CD14-positive monocyte (primary cell): ENCODE measurements at regions not wholly inside any gene's neighbourhood (a gene's known extent, or its start where the extent isn't known, plus 50 kb on each side); places are given as distances from the start of the nearest gene placed in this dataset.

Experiments
- DNase-seq, 3 donors: peaks; one replicate each; pipeline ENCODE4 v3.0.0-alpha.2; 2011 to 2022
- H2AFZ ChIP-seq: 2 replicates; pipeline ENCODE4 v1.6.0; 2012; ENCODE audit warnings: mild to moderate bottlenecking, low read depth, low read length, inconsistent platforms; ENCODE audit not compliant: insufficient read depth, poor library complexity, severe bottlenecking
- H3K27ac ChIP-seq, 2 donors: 1 replicate in 1 of 2; 2 replicates in 1 of 2; pipeline ENCODE4 v1.5.1; 2012 to 2013; ENCODE audit warnings: low read length in 2 of 2, control low read depth in 1 of 2, inconsistent platforms in 1 of 2, low read depth in 1 of 2, mild to moderate bottlenecking in 1 of 2
- H3K27me3 ChIP-seq, 2 donors: one replicate each; pipeline versions ENCODE4 v1.6.0 to v1.6.1; 2011 to 2013; ENCODE audit warnings: low read length in 2 of 2; ENCODE audit not compliant: control insufficient read depth in 2 of 2, insufficient read depth in 2 of 2
- H3K36me3 ChIP-seq, 2 donors: replicated peaks in 1 of 2; 1 replicate in 1 of 2; 2 replicates in 1 of 2; pipeline versions ENCODE4 v1.5.1 to v1.6.1; 2012 to 2013; ENCODE audit warnings: low read length in 2 of 2, control low read depth in 1 of 2, inconsistent platforms in 1 of 2, mild to moderate bottlenecking in 1 of 2; ENCODE audit not compliant: insufficient read depth in 2 of 2, control insufficient read depth in 1 of 2
- H3K4me1 ChIP-seq, 2 donors: 1 replicate in 1 of 2; 2 replicates in 1 of 2; pipeline versions ENCODE4 v1.5.1 to v1.6.1; 2012 to 2013; ENCODE audit warnings: low read length in 2 of 2, control low read depth in 1 of 2, inconsistent platforms in 1 of 2, mild to moderate bottlenecking in 1 of 2, moderate library complexity in 1 of 2; ENCODE audit not compliant: insufficient read depth in 2 of 2, control insufficient read depth in 1 of 2
- H3K4me2 ChIP-seq: replicated peaks from 2 replicates; pipeline ENCODE3; 2012; ENCODE audit warnings: low read length, moderate library complexity, mild to moderate bottlenecking; ENCODE audit not compliant: poor library complexity, severe bottlenecking; ENCODE audit errors: extremely low read depth
- H3K4me3 ChIP-seq, 3 experiments: fragments of 200-600 bp in 1 of 3; sonication (generic) in 1 of 3; replicated peaks in 1 of 3; 1 replicate in 2 of 3; 2 replicates in 1 of 3; pipeline ENCODE4 v1.5.1; 2011 to 2013; ENCODE audit warnings: low read length in 3 of 3, mild to moderate bottlenecking in 3 of 3, control low read depth in 2 of 3, low read depth in 2 of 3, inconsistent platforms in 1 of 3, moderate library complexity in 1 of 3
- H3K79me2 ChIP-seq: 2 replicates; pipeline ENCODE4 v1.6.0; 2012; ENCODE audit warnings: mild to moderate bottlenecking, control low read depth, inconsistent platforms, low read length, moderate library complexity; ENCODE audit not compliant: insufficient read depth
- H3K9ac ChIP-seq: 2 replicates; pipeline ENCODE4 v1.6.0; 2017; ENCODE audit warnings: low read length, mild to moderate bottlenecking; ENCODE audit not compliant: insufficient read depth, poor library complexity, severe bottlenecking
- H3K9me3 ChIP-seq, 2 donors: replicated peaks in 1 of 2; 1 replicate in 1 of 2; 2 replicates in 1 of 2; pipeline versions ENCODE4 v1.5.1 to v1.6.1; 2012 to 2013; ENCODE audit warnings: low read length in 2 of 2, control low read depth in 1 of 2; ENCODE audit not compliant: control insufficient read depth in 1 of 2, insufficient read depth in 1 of 2
- H4K20me1 ChIP-seq: 2 replicates; pipeline ENCODE4 v1.6.0; 2012; ENCODE audit warnings: mild to moderate bottlenecking, low read length, control low read depth, moderate library complexity; ENCODE audit not compliant: insufficient read depth
- H3K27ac Mint-ChIP-seq, 7 donors: one replicate each; pipeline ENCODE4 v1.8.0; 2020; ENCODE audit warnings: mild to moderate bottlenecking in 7 of 7, mixed read lengths in 7 of 7, moderate library complexity in 6 of 7, inconsistent platforms in 2 of 7
- H3K27me3 Mint-ChIP-seq, 3 donors: one replicate each; pipeline ENCODE4 v1.8.0; 2021 to 2022; ENCODE audit warnings: low read depth in 3 of 3, mild to moderate bottlenecking in 3 of 3, mixed read lengths in 3 of 3, moderate library complexity in 3 of 3, inconsistent platforms in 1 of 3
- H3K36me3 Mint-ChIP-seq, 2 donors: one replicate each; pipeline ENCODE4 v1.8.0; 2020; ENCODE audit warnings: mixed read lengths in 2 of 2, inconsistent platforms in 1 of 2, mild to moderate bottlenecking in 1 of 2
- H3K4me1 Mint-ChIP-seq: one replicate; pipeline ENCODE4 v1.8.0; 2020; ENCODE audit warnings: mild to moderate bottlenecking, mixed read lengths
- H3K4me3 Mint-ChIP-seq, 2 donors: one replicate each; pipeline ENCODE4 v1.8.0; 2020; ENCODE audit warnings: mild to moderate bottlenecking in 2 of 2, mixed read lengths in 2 of 2, moderate library complexity in 1 of 2
- H3K9me3 Mint-ChIP-seq, 7 donors: one replicate each; pipeline ENCODE4 v1.8.0; 2020 to 2022; ENCODE audit warnings: mixed read lengths in 7 of 7, mild to moderate bottlenecking in 6 of 7, moderate library complexity in 6 of 7, inconsistent platforms in 2 of 7
- CTCF ChIP-seq: fragments of 200-600 bp; IDR thresholded peaks from one replicate; pipeline ENCODE4 v1.8.0; 2022; ENCODE audit warnings: antibody characterized with exemption, mild to moderate bottlenecking
- WGBS: methylation state at CpG from one replicate; pipeline ENCODE4 v1.1.5; 2013; ENCODE audit warnings: missing lambda C conversion rate; ENCODE audit not compliant: insufficient coverage; 5-methylcytosine and 5-hydroxymethylcytosine counted together
- intact Hi-C, 2 donors: fragments of 100-400 bp; cut with micrococcal nuclease; formaldehyde crosslinking; loops; one replicate each; pipeline versions ENCODE4 v1.15.0 to v1.15.1; 2023

DNA sequence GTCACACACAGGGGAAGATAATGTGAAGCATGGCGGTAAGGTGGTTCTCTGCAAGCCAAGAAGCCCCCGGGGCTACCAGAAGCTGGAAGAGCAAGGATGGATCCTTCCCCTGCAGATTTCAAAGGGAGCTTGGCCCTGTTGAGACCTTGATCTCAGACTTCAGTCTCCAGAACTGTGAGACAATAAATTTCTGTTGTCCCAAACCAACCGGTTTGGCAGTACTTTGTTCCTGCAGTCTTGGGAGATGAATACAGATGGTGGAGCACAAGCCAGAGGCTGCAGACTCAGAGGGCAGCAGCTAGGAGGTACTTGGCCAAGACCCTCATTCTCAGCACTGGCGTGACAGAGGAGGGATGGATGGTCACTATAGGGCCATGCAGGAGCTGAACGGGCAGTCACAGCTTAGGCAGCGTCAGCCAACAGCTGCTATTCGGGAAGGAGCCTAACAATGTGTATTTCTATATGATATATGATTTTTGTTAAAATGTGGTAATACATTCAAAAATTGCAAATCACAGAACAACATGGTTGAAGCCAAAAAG is 387.3 kb downstream of the TNS3 start:
- Histone ChIP-seq H3K27ac (no peak overlapping the region), H3K27me3 (no peaks in the 10 kb centered on the region), H3K4me3 (no peak overlapping the region), H3K9me3 (no peaks in the 10 kb centered on the region), H3K79me2 (no peaks in the 10 kb centered on the region), H4K20me1 (no peaks in the 10 kb centered on the region), H3K9ac (no peak overlapping the region), H3K4me2 (no peak overlapping the region), H3K4me1 (peaks cover 0 to 8% of the 10 kb centered on the region in 2 donors), H2AFZ (no peak overlapping the region), H3K36me3 (no peaks in the 10 kb centered on the region)
- Mint-ChIP-seq H3K4me3 (no peak overlapping the region), H3K27ac (no peak overlapping the region), H3K27me3 (peaks cover 4 to 8% (median 6%) of the 10 kb centered on the region in 3 donors), H3K36me3 (no peaks in the 10 kb centered on the region), H3K4me1 (peaks cover 9% of the 10 kb centered on the region), H3K9me3 (peaks cover 0 to 2% (median 0%) of the 10 kb centered on the region in 7 donors)
- DNase-seq: no peak
- TF ChIP-seq CTCF: no peak
- intact Hi-C loops: no loop called here
- WGBS: 97% methylated on average over 4 of the region's 7 CpGs

DNA sequence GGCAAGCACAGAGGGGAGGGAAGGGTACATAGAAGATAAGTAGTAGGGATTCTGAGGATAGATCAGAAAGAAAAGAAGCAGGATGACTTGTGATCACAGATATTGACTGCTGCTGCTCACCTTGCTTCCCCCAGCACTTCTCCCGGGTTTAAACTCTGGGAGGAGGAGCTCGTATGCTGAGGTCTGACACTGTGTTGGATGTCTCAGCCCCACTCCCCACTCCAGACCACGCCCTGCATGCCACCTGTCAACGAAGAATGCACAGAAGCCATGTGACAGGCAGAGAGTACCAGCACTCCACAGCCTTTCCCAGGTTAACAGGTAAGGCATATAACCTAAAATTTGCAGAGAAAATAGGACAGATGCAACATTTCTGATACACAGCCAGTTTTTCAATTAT is 388.9 kb downstream of the TNS3 start:
- H3K36me3 Mint-ChIP-seq: no peaks in the 10 kb centered on the region
- 90% methylated on average over 3 of the region's 4 CpGs for WGBS
- Histone ChIP-seq H3K9me3 (no peaks in the 10 kb centered on the region), H3K79me2 (no peaks in the 10 kb centered on the region), H3K4me3 (no peak overlapping the region), H2AFZ (no peak overlapping the region), H4K20me1 (no peaks in the 10 kb centered on the region), H3K27ac (no peak overlapping the region), H3K9ac (no peak overlapping the region), H3K27me3 (no peaks in the 10 kb centered on the region), H3K36me3 (no peaks in the 10 kb centered on the region), H3K4me1 (peaks cover 0 to 8% of the 10 kb centered on the region in 2 donors), H3K4me2 (no peak overlapping the region)
- H3K4me1 Mint-ChIP-seq: peaks cover 9% of the 10 kb centered on the region
- no peak for DNase-seq
- H3K9me3 Mint-ChIP-seq: peaks cover 0 to 2% (median 0%) of the 10 kb centered on the region in 7 donors
- no peak overlapping the region for H3K27ac Mint-ChIP-seq
- no peak overlapping the region for H3K4me3 Mint-ChIP-seq
- H3K27me3 Mint-ChIP-seq: peaks cover 9 to 11% (median 10%) of the 10 kb centered on the region in 3 donors
- intact Hi-C loops: no loop called here
- TF ChIP-seq CTCF: no peak
